GM12873 (cell line): ENCODE measurements at regions not wholly inside any gene's neighbourhood (a gene's known extent, or its start where the extent isn't known, plus 50 kb on each side); places are given as distances from the start of the nearest gene placed in this dataset.

Experiments used
- CTCF ChIP-seq: IDR thresholded peaks from 2 replicates; pipeline ENCODE4 v1.5.1; 2012; ENCODE audit warnings: low read depth, mild to moderate bottlenecking, moderate library complexity, low read length, control low read depth; ENCODE audit not compliant: insufficient read depth; ENCODE audit errors: missing control alignments

GRCh38 chr13:52319876-52320275 is 86.1 kb downstream of the THSD1 start:
- no peak for TF ChIP-seq CTCF

- peak; percentile 50 for TF ChIP-seq CTCF
Measured at GRCh38 chr13:52235900-52236595, 76.7 kb upstream of the NEK3 start.
